HepG2 (cell line): ENCODE measurements at regions not wholly inside any gene's neighbourhood (a gene's known extent, or its start where the extent isn't known, plus 50 kb on each side); places are given as distances from the start of the nearest gene placed in this dataset.

ENCODE experiments used
- ATM ChIP-seq: fragments of 450-650 bp; IDR thresholded peaks from 2 replicates; pipeline ENCODE4 v1.7.1; 2017; ENCODE audit warnings: mild to moderate bottlenecking, borderline replicate concordance
- BHLHE40 ChIP-seq: IDR thresholded peaks from 2 replicates; pipeline ENCODE4 v1.6.1; 2011; ENCODE audit warnings: low read length, improper control_type of control experiment
- BORCS8-MEF2B ChIP-seq: sonication (generic); formaldehyde crosslinking; IDR thresholded peaks from 2 replicates; pipeline ENCODE4 v1.8.0; 2022; ENCODE audit warnings: mild to moderate bottlenecking, missing genetic modification reagents
- EP300 ChIP-seq, 3 experiments: sonication (generic) in 1 of 3; formaldehyde crosslinking in 1 of 3; IDR thresholded peaks; 2 replicates each; pipeline versions ENCODE4 v1.5.1 to v1.6.1; 2011 to 2020; ENCODE audit warnings: low read depth in 2 of 3, low read length in 2 of 3, borderline replicate concordance in 1 of 3, improper control_type of control experiment in 1 of 3, mild to moderate bottlenecking in 1 of 3, missing genetic modification reagents in 1 of 3, moderate library complexity in 1 of 3
- FOXA1 ChIP-seq, 2 experiments: fragments of 450-650 bp in 1 of 2; sonication (generic) in 1 of 2; formaldehyde crosslinking in 1 of 2; IDR thresholded peaks; 2 replicates each; pipeline versions ENCODE4 v1.4.0 to v1.6.1; 2016 to 2020; ENCODE audit warnings: missing genetic modification reagents in 1 of 2
- FOXC1 ChIP-seq: sonication (generic); formaldehyde crosslinking; IDR thresholded peaks from 2 replicates; pipeline ENCODE4 v1.8.0; 2022; ENCODE audit warnings: mild to moderate bottlenecking, missing genetic modification reagents, borderline replicate concordance
- ZNF343 ChIP-seq: sonication (generic); formaldehyde crosslinking; IDR thresholded peaks from 2 replicates; pipeline ENCODE4 v1.4.0; 2020; ENCODE audit warnings: mild to moderate bottlenecking, missing genetic modification reagents
- ZNF382 ChIP-seq: sonication (generic); formaldehyde crosslinking; IDR thresholded peaks from 2 replicates; pipeline ENCODE4 v1.5.0; 2020; ENCODE audit warnings: missing genetic modification reagents, mild to moderate bottlenecking, borderline replicate concordance
- ZNF646 ChIP-seq: sonication (generic); formaldehyde crosslinking; IDR thresholded peaks from 2 replicates; pipeline ENCODE4 v1.9.0; 2021; ENCODE audit warnings: mild to moderate bottlenecking, missing genetic modification reagents
- TF ChIP-seq, protein P1 (sequence below): sonication (generic); formaldehyde crosslinking; IDR thresholded peaks from 2 replicates; pipeline ENCODE4 v1.9.0; 2021; ENCODE audit warnings: missing genetic modification reagents, mild to moderate bottlenecking, borderline replicate concordance

- TF ChIP-seq ZNF646 (CRISPR knock-in tag) (no peak), FOXA1 (IDR thresholded peaks at IDR 0.05) (no peak), FOXA1 (CRISPR knock-in tag; IDR thresholded peaks at IDR 0.05) (no peak), FOXC1 (no peak), EP300 (IDR thresholded peaks at IDR 0.05; ENCODE audit: low read depth in 2 of 2, low read length in 2 of 2) (no peak), EP300 (CRISPR knock-in tag; IDR thresholded peaks at IDR 0.05; ENCODE audit: borderline replicate concordance) (no peak), ZNF382 (no peak), BHLHE40 (no peak), BORCS8-MEF2B (no peak), ATM (no peak), ZNF343 (CRISPR knock-in tag) (no peak)
- TF ChIP-seq, protein P1, sequence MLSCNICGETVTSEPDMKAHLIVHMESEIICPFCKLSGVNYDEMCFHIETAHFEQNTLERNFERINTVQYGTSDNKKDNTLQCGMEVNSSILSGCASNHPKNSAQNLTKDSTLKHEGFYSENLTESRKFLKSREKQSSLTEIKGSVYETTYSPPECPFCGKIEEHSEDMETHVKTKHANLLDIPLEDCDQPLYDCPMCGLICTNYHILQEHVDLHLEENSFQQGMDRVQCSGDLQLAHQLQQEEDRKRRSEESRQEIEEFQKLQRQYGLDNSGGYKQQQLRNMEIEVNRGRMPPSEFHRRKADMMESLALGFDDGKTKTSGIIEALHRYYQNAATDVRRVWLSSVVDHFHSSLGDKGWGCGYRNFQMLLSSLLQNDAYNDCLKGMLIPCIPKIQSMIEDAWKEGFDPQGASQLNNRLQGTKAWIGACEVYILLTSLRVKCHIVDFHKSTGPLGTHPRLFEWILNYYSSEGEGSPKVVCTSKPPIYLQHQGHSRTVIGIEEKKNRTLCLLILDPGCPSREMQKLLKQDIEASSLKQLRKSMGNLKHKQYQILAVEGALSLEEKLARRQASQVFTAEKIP (CRISPR knock-in tag): no peak
These were observed 617.0 kb upstream of the RORB start (continued) for GRCh38 chr9:73880101-73880500.
